Keratinocyte (primary cell): ENCODE measurements at regions not wholly inside any gene's neighbourhood (a gene's known extent, or its start where the extent isn't known, plus 50 kb on each side); places are given as distances from the start of the nearest gene placed in this dataset.

Experiments used
- DNase-seq: peaks from one replicate; pipeline ENCODE4 v3.0.0-alpha.2; 2011; ENCODE audit warnings: low read depth, missing footprints, low spot score
- FAIRE-seq: peaks from 2 replicates; lab custom pipeline; 2011; peaks lifted over from hg19 to GRCh38; lab: Jason Lieb, UNC
- H2AFZ ChIP-seq: 2 replicates; pipeline ENCODE4 v1.6.0; 2012; ENCODE audit warnings: low read length, control low read depth, inconsistent platforms; ENCODE audit not compliant: control insufficient read depth
- H3K27ac ChIP-seq: 2 replicates; pipeline ENCODE4 v1.5.1; 2011; ENCODE audit warnings: low read length; ENCODE audit not compliant: control insufficient read depth, insufficient read depth
- H3K27me3 ChIP-seq: 3 replicates; pipeline ENCODE4 v1.6.0; 2011; ENCODE audit warnings: low read length; ENCODE audit not compliant: control insufficient read depth, insufficient read depth; ENCODE audit errors: extremely low read depth
- H3K36me3 ChIP-seq, 2 experiments: 2 replicates in 1 of 2; 3 replicates in 1 of 2; pipeline ENCODE4 v1.5.1; 2011; ENCODE audit warnings: low read length in 2 of 2, mild to moderate bottlenecking in 1 of 2; ENCODE audit not compliant: control insufficient read depth in 2 of 2, insufficient read depth in 2 of 2; ENCODE audit errors: extremely low read depth in 1 of 2
- H3K4me1 ChIP-seq: 3 replicates; pipeline ENCODE4 v1.5.1; 2011; ENCODE audit warnings: low read length; ENCODE audit not compliant: control insufficient read depth, insufficient read depth; ENCODE audit errors: extremely low read depth
- H3K4me2 ChIP-seq: 3 replicates; pipeline ENCODE4 v1.6.0; 2011; ENCODE audit warnings: low read depth, low read length; ENCODE audit not compliant: control insufficient read depth, insufficient read depth; ENCODE audit errors: extremely low read depth
- H3K4me3 ChIP-seq, 3 experiments: fragments of 200-600 bp in 1 of 3; sonication (generic) in 1 of 3; 2 replicates in 2 of 3; 3 replicates in 1 of 3; pipeline ENCODE4 v1.5.1; 2011 to 2016; ENCODE audit warnings: low read length in 3 of 3, mild to moderate bottlenecking in 3 of 3, control low read depth in 2 of 3, inconsistent platforms in 1 of 3, low read depth in 1 of 3, mixed read lengths in 1 of 3, mixed run types in 1 of 3, moderate library complexity in 1 of 3; ENCODE audit not compliant: control insufficient read depth in 2 of 3, insufficient read depth in 2 of 3; ENCODE audit errors: extremely low read depth in 1 of 3
- H3K79me2 ChIP-seq: 2 replicates; pipeline ENCODE4 v1.6.0; 2012; ENCODE audit warnings: low read length; ENCODE audit not compliant: control insufficient read depth, insufficient read depth
- H3K9ac ChIP-seq: 3 replicates; pipeline ENCODE4 v1.6.0; 2011; ENCODE audit warnings: low read length; ENCODE audit not compliant: control insufficient read depth, insufficient read depth; ENCODE audit errors: extremely low read depth
- H3K9me1 ChIP-seq: 3 replicates; pipeline ENCODE4 v1.6.0; 2011; ENCODE audit warnings: low read length; ENCODE audit not compliant: control insufficient read depth, insufficient read depth; ENCODE audit errors: extremely low read depth
- H3K9me3 ChIP-seq: 2 replicates; pipeline ENCODE4 v1.5.1; 2012; ENCODE audit warnings: low read depth, low read length; ENCODE audit not compliant: control insufficient read depth
- H4K20me1 ChIP-seq: 3 replicates; pipeline ENCODE4 v1.6.0; 2011; ENCODE audit warnings: low read length; ENCODE audit not compliant: control insufficient read depth, insufficient read depth; ENCODE audit errors: extremely low read depth
- EZH2 ChIP-seq: IDR thresholded peaks from one replicate; pipeline ENCODE4 v1.6.1; 2012; ENCODE audit warnings: inconsistent platforms, mild to moderate bottlenecking, low read length, moderate library complexity
- dilution Hi-C: fragments of 300-500 bp; cut with MboI; formaldehyde crosslinking; loops from one replicate; pipeline ENCODE4 v1.7.0; 2020; ENCODE audit warnings: low sequenced_read_pairs; ENCODE audit not compliant: extremely low pct_ligation_motif_present
- TF ChIP-seq, protein P1 (sequence below), 3 experiments: IDR thresholded peaks in 1 of 3; conservative IDR thresholded peaks in 1 of 3; optimal IDR thresholded peaks in 1 of 3; 2 replicates in 2 of 3; 3 replicates in 1 of 3; pipeline versions ENCODE3 to v1.5.1; 2011; ENCODE audit warnings: low read length in 3 of 3, mild to moderate bottlenecking in 3 of 3, moderate library complexity in 2 of 3, control low read depth in 1 of 3, inconsistent platforms in 1 of 3; ENCODE audit not compliant: insufficient read depth in 2 of 3; ENCODE audit errors: extremely low read depth in 1 of 3

DNA sequence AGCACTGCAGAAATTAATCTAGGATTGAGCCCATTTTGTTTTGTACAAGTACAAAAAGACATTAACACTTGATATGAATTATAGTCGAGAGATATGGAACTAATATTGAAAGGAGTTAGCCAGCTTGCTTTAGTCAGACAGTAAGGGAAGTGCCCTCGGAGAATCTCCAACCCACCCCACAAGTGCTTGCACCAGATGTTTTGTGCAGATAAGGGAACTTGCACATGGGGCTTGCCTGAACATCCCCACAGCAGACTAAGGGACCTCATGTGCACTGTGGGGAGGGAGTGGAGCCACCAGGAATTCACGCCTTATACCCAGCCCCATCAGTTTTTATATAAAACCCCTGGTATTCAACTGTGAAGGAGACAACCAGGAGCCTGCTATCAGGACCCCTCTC is 122.3 kb downstream of the EFHB start:
- Histone ChIP-seq H3K4me2 (no peak overlapping the region), H3K27me3 (no peaks in the 10 kb centered on the region), H3K79me2 (no peaks in the 10 kb centered on the region), H3K27ac (no peak overlapping the region), H3K9me3 (no peaks in the 10 kb centered on the region), H2AFZ (no peak overlapping the region), H3K9ac (no peak overlapping the region), H3K36me3 (no peaks in the 10 kb centered on the region), H4K20me1 (no peaks in the 10 kb centered on the region), H3K4me3 (no peak overlapping the region), H3K9me1 (no peaks in the 10 kb centered on the region), H3K4me1 (no peaks in the 10 kb centered on the region)
- FAIRE-seq (no peak), DNase-seq (no peak)
- no peak for TF ChIP-seq EZH2
- TF ChIP-seq, protein P1, sequence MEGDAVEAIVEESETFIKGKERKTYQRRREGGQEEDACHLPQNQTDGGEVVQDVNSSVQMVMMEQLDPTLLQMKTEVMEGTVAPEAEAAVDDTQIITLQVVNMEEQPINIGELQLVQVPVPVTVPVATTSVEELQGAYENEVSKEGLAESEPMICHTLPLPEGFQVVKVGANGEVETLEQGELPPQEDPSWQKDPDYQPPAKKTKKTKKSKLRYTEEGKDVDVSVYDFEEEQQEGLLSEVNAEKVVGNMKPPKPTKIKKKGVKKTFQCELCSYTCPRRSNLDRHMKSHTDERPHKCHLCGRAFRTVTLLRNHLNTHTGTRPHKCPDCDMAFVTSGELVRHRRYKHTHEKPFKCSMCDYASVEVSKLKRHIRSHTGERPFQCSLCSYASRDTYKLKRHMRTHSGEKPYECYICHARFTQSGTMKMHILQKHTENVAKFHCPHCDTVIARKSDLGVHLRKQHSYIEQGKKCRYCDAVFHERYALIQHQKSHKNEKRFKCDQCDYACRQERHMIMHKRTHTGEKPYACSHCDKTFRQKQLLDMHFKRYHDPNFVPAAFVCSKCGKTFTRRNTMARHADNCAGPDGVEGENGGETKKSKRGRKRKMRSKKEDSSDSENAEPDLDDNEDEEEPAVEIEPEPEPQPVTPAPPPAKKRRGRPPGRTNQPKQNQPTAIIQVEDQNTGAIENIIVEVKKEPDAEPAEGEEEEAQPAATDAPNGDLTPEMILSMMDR (optimal IDR thresholded peaks at IDR 0.05 in 1 of 3, IDR thresholded peaks at IDR 0.05 in 1 of 3, conservative IDR thresholded peaks at IDR 0.05 in 1 of 3; ENCODE audit: extremely low read depth in 1 of 3, insufficient read depth in 2 of 3, low read length in 3 of 3) = no peak
- dilution Hi-C loops = no loop called here

- no peaks in the 10 kb centered on the region for H4K20me1 ChIP-seq
- H3K27ac ChIP-seq = no peak overlapping the region
- no peaks in the 10 kb centered on the region for H3K27me3 ChIP-seq
- no peaks in the 10 kb centered on the region for H3K36me3 ChIP-seq
- H2AFZ ChIP-seq = no peak overlapping the region
- H3K4me1 ChIP-seq = no peaks in the 10 kb centered on the region
- FAIRE-seq (no peak), DNase-seq (no peak)
- no peaks in the 10 kb centered on the region for H3K79me2 ChIP-seq
- no peaks in the 10 kb centered on the region for H3K9me1 ChIP-seq
- TF ChIP-seq EZH2 = no peak
- TF ChIP-seq, protein P1 (optimal IDR thresholded peaks at IDR 0.05 in 1 of 3, IDR thresholded peaks at IDR 0.05 in 1 of 3, conservative IDR thresholded peaks at IDR 0.05 in 1 of 3; ENCODE audit: extremely low read depth in 1 of 3, insufficient read depth in 2 of 3, low read length in 3 of 3) = no peak
- dilution Hi-C loops = no loop called here
- no peak overlapping the region for H3K9ac ChIP-seq
- H3K4me2 ChIP-seq = no peak overlapping the region
- no peak overlapping the region for H3K4me3 ChIP-seq
- H3K9me3 ChIP-seq = peaks cover 4% of the 10 kb centered on the region
Measured at GRCh38 chr3:19808834-19809233, 125.2 kb downstream of the EFHB start.
